Duodenal mucosa (tissue), 2 donors: ENCODE measurements at regions not wholly inside any gene's neighbourhood (a gene's known extent, or its start where the extent isn't known, plus 50 kb on each side); places are given as distances from the start of the nearest gene placed in this dataset.

Experiments used
- H3K27ac ChIP-seq: one replicate; pipeline ENCODE4 v1.7.0; 2013; ENCODE audit warnings: low read depth, low read length
- H3K27me3 ChIP-seq, 2 donors: one replicate each; pipeline ENCODE4 v1.7.0; 2013; ENCODE audit warnings: low read length in 2 of 2, control low read depth in 1 of 2; ENCODE audit not compliant: insufficient read depth in 2 of 2, control insufficient read depth in 1 of 2
- H3K36me3 ChIP-seq, 2 donors: one replicate each; pipeline ENCODE4 v1.7.0; 2013; ENCODE audit warnings: low read length in 2 of 2, control low read depth in 1 of 2; ENCODE audit not compliant: insufficient read depth in 2 of 2, control insufficient read depth in 1 of 2
- H3K4me1 ChIP-seq, 2 donors: one replicate each; pipeline ENCODE4 v1.7.0; 2013; ENCODE audit warnings: low read length in 2 of 2, control low read depth in 1 of 2; ENCODE audit not compliant: insufficient read depth in 2 of 2, control insufficient read depth in 1 of 2
- H3K4me3 ChIP-seq, 2 donors: one replicate each; pipeline ENCODE4 v1.7.0; 2013; ENCODE audit warnings: low read length in 2 of 2, low read depth in 1 of 2
- H3K9ac ChIP-seq, 2 donors: one replicate each; pipeline ENCODE4 v1.7.0; 2013; ENCODE audit warnings: low read length in 2 of 2, low read depth in 1 of 2
- H3K9me3 ChIP-seq, 2 donors: one replicate each; pipeline ENCODE4 v1.7.0; 2013; ENCODE audit warnings: low read length in 2 of 2, control low read depth in 1 of 2; ENCODE audit not compliant: control insufficient read depth in 1 of 2

DNA sequence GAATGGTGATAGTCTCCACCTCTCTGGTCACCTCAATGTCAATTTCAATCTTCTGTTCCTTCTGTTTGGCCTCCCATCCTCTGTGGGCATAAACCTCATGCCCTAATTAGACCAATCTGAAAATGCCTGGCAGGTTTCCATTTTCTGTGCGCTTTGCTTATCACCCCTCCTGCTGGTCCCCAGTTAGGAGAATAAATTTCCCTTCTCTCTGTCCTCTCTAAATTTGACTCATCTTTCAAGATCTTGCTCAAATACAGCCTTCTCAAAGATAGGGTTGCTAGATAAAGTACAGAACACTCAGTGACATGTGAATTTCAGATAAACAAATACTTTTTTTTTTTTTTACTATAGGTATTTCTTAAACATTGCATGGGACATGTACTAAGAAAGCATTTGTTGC is 69.4 kb upstream of the CD180 start:
- Histone ChIP-seq H3K36me3 (no peaks in the 10 kb centered on the region), H3K9ac (no peak overlapping the region), H3K9me3 (no peaks in the 10 kb centered on the region), H3K27ac (no peak overlapping the region), H3K4me3 (no peak overlapping the region), H3K4me1 (peaks cover 32 to 39% of the 10 kb centered on the region in 2 donors), H3K27me3 (no peaks in the 10 kb centered on the region)

DNA sequence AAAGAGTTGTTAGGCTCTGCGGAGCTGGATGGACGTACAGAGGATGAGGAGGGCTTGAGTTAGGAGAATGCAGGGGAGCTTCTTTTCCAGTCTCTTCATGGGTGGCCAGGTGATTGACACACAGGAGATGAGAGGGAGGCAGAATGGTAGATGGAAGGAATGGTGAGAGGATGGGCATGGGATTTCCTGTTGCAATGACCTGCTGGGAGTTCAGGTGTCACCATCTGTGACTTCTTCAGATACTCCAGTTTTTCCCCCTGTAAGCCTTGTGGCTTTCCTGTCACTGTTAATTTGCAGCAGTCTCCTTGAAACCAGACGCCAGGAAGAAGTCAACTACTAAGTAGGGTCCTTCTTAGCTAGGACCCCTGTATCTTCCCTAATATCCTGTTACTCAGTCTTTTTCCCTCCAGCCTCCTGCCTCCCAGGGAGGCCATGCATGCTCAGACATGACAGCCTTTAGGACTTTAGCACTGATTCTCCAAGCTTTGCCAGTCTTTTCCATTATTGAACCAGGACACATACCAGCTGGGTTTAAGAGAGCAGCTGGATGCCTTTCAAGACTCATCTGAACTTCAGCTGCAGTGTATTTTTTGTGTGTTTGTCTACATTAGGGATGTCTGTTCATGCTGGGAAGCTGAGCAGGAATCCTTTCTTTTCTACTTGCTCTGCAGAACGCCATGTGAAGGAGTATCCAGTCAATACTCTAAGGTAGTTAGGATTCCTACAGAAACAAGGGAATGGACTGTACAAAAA is 67.2 kb upstream of the CD180 start:
- no peak overlapping the region for H3K27ac ChIP-seq
- H3K27me3 ChIP-seq, result no peaks in the 10 kb centered on the region
- no peak overlapping the region for H3K9ac ChIP-seq
- no peaks in the 10 kb centered on the region for H3K9me3 ChIP-seq
- H3K36me3 ChIP-seq, result no peaks in the 10 kb centered on the region
- H3K4me1 ChIP-seq, result peaks cover 17 to 22% of the 10 kb centered on the region in 2 donors
- H3K4me3 ChIP-seq, result no peak overlapping the region

DNA sequence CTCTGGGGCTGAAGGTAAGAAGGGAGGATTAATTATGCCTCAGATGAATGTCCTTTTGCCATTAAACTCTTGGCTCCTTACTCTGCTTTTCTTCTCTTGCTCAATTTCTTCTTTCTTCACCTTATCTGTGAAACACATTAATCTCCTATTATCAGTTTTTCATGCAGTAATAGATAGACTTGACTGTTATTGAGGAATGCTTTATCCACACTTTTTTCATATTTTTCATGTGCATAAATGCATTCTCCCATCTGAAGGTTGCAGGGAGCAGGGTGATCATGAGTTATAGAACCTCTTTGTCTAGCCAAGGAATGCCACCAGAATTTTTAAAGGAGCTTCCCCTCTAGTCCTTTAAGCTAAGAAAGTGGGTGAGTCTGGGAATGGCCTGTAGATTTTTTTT is 66.4 kb upstream of the CD180 start:
- Histone ChIP-seq H3K27me3 (no peaks in the 10 kb centered on the region), H3K4me3 (no peak overlapping the region), H3K4me1 (peaks cover 9 to 15% of the 10 kb centered on the region in 2 donors), H3K27ac (no peak overlapping the region), H3K36me3 (no peaks in the 10 kb centered on the region), H3K9me3 (no peaks in the 10 kb centered on the region), H3K9ac (no peak overlapping the region)

DNA sequence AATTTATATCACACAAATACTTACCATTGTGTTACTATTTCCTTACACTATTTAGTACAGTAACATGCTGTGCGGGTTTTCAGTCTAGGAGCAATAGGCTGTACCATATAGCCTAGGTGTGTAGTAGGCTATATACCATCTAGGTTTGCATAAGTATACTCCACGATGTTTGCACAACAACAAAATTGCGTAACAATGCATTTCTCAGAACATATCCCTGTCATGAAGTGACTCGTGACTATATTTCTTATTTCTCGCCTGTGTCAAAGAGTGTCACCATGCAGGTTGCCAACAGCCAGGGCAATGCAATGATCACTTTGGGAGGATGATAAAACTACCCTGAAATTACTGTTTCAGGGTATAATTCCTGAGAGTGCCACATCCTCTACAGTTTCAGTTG is 65.6 kb upstream of the CD180 start:
- no peak overlapping the region for H3K27ac ChIP-seq
- H3K27me3 ChIP-seq, result no peaks in the 10 kb centered on the region
- H3K9me3 ChIP-seq, result no peaks in the 10 kb centered on the region
- H3K36me3 ChIP-seq, result no peaks in the 10 kb centered on the region
- no peak overlapping the region for H3K4me3 ChIP-seq
- no peak overlapping the region for H3K9ac ChIP-seq
- peaks cover 1 to 7% of the 10 kb centered on the region in 2 donors for H3K4me1 ChIP-seq

DNA sequence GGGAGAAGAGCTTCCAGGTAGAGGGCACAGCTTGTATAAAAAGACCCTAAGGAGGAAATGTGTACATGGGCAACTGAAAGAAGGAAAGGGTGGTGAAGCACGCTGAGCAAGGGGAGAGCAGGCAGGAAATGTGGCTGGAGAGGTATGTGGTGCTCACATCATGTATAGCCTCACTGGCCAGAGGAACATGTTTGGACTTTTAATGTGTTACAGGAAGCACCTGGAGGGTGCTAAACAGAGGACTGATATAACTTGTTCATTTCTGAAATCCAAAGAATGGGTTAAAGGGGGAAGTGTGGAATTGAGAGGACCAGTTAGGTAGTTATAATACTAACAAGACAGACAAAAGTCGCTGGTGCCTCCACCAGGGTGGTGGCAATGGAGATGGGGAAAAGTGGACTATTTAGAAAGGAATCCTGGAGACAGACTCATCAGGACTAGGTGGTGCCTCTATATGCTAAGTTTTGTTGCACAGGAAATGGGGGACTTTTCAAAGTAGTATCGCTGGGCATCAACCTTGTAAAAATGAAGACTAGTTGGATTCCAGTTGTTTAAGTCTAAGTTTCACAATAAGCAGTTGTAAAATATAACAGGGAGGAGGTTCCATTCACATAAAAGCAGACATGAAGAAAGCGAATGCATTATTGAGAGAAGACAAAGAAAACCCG is 63.1 kb upstream of the CD180 start:
- H3K27ac ChIP-seq, result no peak overlapping the region
- H3K4me3 ChIP-seq, result no peak overlapping the region
- no peaks in the 10 kb centered on the region for H3K36me3 ChIP-seq
- no peaks in the 10 kb centered on the region for H3K27me3 ChIP-seq
- no peaks in the 10 kb centered on the region for H3K9me3 ChIP-seq
- peaks cover 3% of the 10 kb centered on the region in 2 donors for H3K4me1 ChIP-seq
- no peak overlapping the region for H3K9ac ChIP-seq

DNA sequence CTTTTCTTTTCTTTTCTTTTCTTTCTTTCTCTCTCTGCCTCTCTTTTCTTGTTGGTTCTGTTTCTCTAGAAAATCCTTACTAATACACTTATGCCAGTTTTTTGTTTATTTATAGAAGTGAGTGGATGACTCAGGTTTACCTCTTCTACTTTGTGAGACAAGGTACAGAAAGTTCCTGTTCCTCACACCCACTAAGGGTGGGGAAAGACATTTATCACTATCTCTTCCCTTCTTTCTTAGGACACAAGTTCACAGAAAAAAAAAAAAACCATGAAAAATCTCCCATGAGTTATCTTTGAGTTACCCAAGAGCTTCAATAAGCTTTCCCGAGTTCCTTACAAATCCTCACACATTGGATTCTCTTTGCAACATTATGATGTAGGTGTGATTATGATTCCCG is 60.9 kb upstream of the CD180 start:
- no peak overlapping the region for H3K4me3 ChIP-seq
- H3K9me3 ChIP-seq, result no peaks in the 10 kb centered on the region
- H3K36me3 ChIP-seq, result no peaks in the 10 kb centered on the region
- no peak overlapping the region for H3K9ac ChIP-seq
- peaks cover 0 to 3% of the 10 kb centered on the region in 2 donors for H3K4me1 ChIP-seq
- no peaks in the 10 kb centered on the region for H3K27me3 ChIP-seq
- no peak overlapping the region for H3K27ac ChIP-seq

DNA sequence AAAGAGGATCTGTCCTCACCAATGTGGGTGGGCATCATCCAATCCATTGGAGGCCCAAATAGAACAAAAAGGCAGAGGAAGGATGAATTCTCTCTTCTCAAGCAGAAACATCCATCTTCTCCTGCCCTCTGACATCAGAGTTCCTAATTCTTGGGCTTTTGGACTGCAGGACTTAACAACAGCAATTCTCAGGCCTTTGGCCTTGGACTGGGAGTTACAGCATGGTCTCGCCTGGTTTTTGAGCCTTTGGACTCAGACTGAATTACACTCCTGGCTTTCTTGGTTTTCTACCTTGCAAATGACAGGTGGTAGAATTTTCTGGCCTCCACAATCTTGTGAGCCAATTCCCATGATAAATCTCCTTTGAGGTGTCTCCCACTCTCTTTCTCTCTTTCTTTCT is 60.5 kb upstream of the CD180 start:
- Histone ChIP-seq H3K9me3 (no peaks in the 10 kb centered on the region), H3K36me3 (no peaks in the 10 kb centered on the region), H3K4me1 (peaks cover 0 to 3% of the 10 kb centered on the region in 2 donors), H3K9ac (no peak overlapping the region), H3K27me3 (no peaks in the 10 kb centered on the region), H3K4me3 (no peak overlapping the region), H3K27ac (no peak overlapping the region)

DNA sequence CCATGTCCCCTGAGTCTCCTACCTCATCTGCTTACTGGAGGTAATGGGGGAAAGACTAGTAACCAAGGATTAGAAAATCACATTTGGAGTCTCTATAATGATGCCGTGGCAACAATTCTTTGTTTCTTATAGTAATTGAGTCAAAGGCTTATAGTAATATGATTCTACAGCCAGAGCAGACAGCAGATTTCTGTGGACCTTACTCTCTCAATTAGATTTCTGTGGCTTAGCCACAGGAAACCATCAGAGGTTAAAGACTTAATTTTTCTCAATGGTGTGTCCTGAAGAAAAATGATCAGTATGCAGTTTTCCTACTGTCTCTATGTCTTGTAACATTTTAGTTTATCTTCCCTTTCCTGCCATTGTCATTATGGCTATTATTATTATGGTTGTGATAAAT is 59.3 kb upstream of the CD180 start:
- Histone ChIP-seq H3K4me3 (no peak overlapping the region), H3K9ac (no peak overlapping the region), H3K27ac (no peak overlapping the region), H3K4me1 (peaks cover 0 to 3% of the 10 kb centered on the region in 2 donors), H3K9me3 (no peaks in the 10 kb centered on the region), H3K36me3 (no peaks in the 10 kb centered on the region), H3K27me3 (no peaks in the 10 kb centered on the region)

DNA sequence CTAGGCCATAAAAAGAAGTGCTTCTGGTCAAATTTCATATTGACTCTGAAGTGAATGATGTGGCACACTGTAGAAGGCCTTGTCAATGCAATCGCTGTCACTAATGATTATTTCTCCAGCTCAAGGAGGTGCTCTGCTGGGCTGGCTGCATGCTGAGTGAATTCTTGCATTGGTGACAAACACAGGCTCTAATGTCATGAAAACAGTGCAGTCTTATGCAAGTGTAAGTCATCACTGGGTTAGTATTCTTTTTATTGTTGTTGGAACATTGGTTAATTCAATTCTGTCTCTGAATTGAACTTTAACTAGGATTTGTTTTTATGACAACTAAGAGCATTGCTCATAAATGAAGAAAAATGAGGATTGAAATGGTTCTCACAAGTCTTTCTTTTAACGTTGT is 57.3 kb upstream of the CD180 start:
- Histone ChIP-seq H3K9me3 (no peaks in the 10 kb centered on the region), H3K4me3 (no peak overlapping the region), H3K27ac (no peak overlapping the region), H3K9ac (no peak overlapping the region), H3K4me1 (peaks cover 0 to 3% of the 10 kb centered on the region in 2 donors), H3K36me3 (no peaks in the 10 kb centered on the region), H3K27me3 (no peaks in the 10 kb centered on the region)

DNA sequence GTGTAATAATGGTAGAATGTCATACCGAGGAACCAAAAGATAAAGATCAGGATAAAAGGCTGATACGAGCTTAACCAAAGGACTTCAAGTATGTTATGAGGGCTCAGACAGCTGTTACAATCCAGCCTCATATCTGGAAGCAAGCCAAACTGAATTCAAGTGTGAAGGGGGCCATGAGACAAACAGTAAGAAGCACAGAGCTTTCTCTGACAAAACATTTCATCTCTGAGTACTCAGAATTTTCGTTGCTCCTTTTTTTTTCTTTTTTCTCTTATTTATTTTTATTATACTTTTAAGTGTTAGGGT is 52.9 kb upstream of the CD180 start:
- Histone ChIP-seq H3K27ac (no peak overlapping the region), H3K36me3 (no peaks in the 10 kb centered on the region), H3K27me3 (no peaks in the 10 kb centered on the region), H3K9me3 (no peaks in the 10 kb centered on the region), H3K9ac (no peak overlapping the region), H3K4me3 (no peak overlapping the region), H3K4me1 (peaks cover 0 to 6% of the 10 kb centered on the region in 2 donors)
